ENCODE measurements at regions not wholly inside any gene's neighbourhood (a gene's known extent, or its start where the extent isn't known, plus 50 kb on each side); places are given as distances from the start of the nearest gene placed in this dataset.
"Not testable (repeated sequence)": the region's sequence is repeated elsewhere in the genome, so short reads cannot be mapped to it uniquely, and the experiment has no call there.

DNA sequence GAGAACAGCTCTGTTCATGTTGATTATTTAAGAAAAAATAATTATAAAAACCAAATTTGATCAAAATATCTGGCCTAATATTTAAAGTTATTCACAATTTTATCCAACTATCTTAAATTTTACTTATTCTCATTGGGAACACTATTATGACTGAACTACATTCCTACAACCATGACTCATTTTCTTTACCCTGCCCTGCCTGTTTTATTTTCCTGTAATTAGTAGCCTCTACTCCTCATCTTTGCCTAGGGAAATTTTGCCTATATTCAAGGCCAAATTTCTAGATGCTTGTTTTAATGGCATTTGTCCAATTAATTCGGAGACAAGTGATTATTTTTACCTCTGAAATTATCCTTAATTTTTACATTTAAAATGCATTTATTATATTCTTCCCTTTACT, 289.7 kb upstream of the TMEM229A start:
- no peak for DNase-seq

DNA sequence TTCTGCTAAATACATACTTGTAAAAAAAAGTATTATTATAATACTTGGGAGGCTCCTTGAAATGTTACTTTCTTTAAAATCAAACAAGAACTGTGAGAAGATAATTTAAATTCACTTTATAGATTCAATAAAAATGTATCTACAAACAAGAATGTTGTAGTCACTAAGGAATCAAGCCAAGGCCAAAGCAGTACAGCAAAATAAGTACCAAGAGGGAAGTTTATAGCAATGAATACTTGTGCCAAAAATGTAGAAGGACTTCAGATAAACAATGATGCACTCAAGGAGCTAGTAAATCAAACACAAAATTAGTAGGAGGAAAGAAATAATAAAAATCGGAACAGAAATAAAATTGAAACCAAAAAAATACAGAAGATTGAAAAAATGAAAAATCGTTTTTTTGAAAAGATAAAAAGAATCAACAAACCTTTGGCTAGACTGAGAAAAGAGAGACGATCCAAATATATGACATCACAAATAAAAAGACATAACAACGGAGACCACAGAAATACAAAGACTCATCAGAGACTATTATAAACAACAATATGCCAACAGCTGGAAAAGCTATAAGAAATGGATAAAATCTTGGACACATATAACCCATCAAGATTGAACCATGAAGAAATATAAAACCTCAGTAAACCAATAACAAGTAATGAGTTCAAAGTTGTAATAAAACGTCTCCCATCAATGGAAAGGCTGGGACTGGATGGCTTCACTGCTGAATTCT, 286.0 kb upstream of the TMEM229A start:
- no peak for DNase-seq

DNA sequence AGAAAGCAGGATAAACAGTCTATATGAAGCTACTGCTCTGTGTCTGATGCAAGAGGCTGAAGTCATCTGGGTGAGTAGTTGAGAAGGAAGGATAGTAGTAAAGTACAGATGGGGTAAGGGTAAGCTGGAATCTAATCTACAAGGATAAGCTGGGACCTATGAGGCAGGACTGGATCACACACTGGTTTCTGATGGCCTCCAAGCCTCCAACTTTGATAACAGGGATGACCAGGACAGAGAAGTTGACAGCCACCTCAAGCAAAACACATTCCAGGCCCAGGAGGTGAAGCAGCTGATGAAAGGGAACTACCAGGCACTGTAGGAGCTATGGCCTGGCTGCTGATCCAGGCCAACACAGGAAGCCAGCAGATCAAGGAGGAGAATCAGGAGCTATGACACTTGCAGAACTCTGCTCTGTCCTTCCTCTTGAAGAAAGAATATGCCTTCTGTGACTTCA, 278.1 kb upstream of the TMEM229A start:
- DNase-seq, result peak; percentile 18

DNA sequence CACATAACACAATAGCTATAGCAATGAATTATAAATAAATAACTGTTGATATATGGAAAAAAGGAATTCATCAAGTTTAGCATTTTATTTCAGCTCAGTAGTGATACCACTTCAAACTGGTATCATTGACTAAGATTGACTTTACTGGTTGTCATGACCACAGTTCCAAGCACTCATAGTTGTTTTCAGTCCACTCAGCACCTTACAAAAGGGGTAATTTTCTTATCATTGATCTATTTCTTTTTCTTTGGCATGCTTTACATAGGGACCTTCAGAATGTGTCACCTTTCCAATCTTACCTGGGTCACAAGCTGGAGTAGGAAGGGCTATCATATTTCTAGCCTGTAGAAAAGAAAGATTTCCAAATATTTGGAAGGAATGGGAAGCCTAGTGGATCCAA, 275.5 kb upstream of the TMEM229A start:
- no peak for DNase-seq

DNA sequence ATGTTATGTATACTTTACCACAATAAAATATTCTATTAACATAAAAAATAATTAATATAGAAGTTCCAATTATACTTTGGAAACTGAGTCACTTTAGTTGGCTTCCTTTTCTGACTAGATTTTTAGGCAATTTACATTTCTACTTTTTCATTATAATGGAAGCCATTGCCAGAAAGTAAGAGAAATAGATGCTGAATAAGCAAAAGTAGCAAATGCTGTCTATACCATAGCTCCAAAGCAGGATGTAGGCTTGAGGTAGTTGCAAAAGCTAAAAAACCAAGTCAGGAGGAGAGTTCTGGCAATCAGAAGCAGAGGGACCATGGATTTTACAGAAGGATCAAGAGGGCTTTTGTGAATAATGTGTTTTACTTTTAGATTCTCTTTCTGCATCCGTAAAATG, 262.4 kb upstream of the TMEM229A start:
- DNase-seq, result no peak

DNA sequence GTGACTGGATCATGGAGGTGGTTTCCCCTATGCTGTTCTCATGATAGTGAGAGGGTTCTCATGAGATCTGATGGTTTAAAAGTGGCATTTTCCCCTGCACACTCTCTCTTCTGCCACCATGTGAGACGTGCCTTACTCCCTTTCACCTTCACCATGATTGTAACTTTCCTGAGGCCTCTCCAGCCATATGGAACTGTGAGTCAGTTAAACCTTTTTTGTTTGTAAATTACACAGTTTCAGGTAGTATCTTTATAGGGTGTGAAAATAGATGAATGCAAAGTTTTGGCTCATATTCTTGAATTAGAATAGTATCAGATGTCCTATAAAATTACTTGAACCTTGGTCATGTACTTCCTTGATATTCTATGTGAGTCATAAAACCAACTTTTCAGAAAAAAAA, 252.1 kb upstream of the TMEM229A start:
- DNase-seq, result no peak

DNA sequence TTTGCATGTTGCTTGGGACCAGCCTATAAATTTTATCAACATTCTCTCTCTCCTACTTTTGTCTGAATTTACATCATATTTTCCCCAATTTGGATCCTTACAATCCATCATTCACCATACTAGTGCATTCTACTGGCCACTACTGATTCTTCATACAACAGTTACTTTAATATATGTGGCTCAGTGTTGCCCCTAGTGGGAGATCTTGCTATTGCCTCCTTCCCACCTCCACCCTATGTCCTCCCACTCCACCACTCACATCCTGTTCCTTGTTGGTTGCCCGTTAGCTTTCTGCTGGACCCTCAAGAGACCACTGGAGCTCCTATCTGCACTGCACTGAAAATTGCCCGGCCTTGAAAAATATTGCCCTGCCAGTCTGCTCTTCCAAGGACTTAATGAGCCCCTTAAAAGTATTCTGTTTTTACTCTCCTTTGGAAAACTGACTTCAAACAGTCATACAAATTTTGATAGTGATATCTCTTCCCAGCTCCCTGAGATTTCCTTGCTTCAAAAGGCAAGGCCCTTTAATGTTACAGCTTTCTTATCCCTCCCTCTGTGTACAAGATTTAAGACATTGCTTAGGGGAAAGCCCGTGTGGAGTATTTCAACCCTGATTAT, 243.2 kb upstream of the TMEM229A start:
- peak; percentile 81 for DNase-seq

DNA sequence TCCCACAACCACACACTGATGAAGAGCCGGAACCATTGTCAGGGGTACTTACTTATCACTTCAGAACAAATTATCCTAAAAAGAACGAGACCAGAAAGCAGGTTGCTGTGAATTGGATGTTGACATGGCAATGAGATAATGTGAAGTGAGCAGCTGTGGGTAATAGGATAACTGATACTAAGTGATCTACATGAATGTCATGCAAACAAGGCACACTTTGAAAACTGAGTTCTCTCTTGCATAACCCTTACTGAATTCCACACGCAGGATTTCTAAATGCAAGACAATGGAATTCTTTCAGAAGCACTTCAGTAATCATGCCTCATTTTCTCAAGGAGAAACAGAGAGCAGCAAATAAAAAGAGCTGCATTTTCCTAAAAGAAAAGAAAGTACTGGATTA, 242.5 kb upstream of the TMEM229A start:
- peak; percentile 62 for DNase-seq

DNA sequence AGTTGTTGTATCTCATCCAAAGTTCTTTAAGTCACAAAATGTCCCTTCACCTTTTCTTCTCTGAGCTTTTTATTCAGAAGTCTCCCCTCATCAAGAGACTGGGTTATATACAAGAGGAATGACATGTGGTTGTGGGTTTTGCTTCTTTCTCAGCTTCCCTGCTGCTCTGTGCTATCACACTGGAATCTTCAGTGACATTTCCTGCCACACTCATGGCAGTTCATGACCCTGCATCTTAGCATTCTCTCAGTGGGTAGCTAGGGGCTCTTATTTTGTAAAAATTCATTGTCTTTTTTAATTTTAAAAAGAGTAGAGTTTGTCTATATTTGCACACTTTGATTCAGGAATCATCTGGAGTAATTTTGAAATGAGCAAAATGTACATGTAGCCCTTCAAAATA, 236.9 kb upstream of the TMEM229A start:
- DNase-seq, result no peak

DNA sequence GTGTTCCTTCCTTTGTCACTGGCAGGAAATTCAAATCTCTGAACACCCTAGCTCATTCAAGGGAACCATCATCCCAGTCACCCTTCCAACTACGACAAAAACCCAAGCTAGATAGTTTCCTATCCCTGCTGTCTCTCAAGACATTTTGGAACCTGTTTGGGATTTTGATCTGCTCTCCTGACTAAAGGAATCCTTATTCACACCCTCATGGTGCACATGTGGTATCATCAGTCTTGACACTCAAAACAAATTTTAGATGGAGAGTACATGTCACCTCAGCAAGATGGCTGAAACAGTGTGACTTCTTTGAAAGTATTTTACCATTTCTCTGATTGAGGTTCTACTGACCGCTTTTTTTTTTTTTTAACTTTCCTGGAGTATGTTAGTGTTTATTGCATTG, 234.3 kb upstream of the TMEM229A start:
- no peak for DNase-seq

DNA sequence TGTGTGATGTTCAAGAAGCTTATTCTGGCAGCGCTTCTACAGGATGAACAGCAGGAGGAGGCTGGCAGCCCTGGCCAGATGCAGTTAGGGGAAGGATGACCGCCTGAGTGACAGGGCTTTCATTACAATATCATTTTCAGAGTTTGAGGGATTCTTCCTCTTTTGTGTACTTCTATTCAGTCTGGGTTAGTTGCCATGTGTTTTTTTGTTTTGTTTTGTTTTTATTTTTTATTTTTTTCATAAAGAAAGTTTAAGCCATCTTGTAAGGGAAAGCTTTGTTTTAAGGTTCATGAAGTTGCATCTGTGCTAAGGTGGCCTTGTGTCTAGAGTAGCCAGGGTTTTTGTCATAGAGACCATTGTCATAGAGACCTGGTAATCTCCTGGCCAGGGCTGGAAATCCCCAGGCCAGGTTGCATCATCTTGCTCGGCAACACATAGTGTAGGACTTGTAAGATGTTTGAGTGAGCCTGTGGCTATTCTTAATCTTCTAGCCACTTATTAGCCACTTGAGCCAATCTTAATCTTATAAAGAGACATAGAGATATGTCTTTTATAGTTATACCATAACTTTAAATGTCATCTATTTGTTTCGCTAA, 230.5 kb upstream of the TMEM229A start:
- peak; percentile 80 for DNase-seq

DNA sequence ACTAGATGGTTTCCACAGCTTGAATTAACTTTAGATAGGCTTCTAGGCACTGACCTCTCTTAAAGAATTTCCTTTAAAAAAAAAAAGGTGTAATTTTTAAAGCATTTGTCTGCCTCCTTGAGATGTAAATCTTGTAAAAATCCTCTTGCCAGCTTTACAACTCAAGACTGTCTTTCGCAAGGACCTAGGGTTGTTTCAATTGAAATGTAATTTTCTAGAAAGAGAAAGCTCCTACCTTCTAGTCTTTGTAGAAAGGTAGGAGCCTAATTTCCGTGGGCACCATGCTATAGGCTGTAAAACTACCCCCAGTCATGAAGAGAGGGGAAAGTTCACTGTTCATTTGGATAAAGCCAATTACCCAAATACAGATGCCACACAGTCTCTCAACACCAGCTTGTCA, 228.8 kb upstream of the TMEM229A start:
- DNase-seq, result peak; percentile 46

DNA sequence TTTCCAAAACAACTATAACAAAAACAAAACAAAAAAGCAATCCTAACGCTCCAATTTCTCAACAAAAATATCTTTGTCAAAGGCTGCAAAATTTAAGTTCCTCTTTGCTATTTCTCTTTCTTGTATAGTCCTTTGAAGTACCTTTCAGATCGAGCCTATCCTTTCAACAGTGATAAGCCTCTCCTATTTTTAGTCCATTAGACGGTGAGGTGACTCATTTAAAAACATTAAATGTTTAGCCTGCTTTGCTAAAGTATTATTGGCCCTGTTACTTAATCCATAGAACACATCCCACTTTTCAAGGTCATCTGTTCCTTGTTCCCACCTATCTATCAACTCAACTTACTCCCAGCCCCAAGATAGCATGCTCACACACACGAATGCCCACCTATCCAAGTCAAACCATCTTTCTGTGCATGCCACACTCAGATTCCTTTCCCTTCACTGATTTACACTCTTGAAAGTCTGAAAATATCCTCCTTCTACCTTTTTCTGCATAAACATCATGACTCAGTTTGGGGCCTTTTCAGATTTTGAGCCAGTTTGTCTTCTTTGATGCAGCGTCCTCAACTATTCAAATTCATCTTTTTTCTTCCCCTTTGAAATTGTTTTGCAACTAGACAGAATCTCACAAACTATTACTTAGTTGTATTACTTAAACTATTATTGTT, 224.9 kb upstream of the TMEM229A start:
- peak; percentile 10 for DNase-seq

DNA sequence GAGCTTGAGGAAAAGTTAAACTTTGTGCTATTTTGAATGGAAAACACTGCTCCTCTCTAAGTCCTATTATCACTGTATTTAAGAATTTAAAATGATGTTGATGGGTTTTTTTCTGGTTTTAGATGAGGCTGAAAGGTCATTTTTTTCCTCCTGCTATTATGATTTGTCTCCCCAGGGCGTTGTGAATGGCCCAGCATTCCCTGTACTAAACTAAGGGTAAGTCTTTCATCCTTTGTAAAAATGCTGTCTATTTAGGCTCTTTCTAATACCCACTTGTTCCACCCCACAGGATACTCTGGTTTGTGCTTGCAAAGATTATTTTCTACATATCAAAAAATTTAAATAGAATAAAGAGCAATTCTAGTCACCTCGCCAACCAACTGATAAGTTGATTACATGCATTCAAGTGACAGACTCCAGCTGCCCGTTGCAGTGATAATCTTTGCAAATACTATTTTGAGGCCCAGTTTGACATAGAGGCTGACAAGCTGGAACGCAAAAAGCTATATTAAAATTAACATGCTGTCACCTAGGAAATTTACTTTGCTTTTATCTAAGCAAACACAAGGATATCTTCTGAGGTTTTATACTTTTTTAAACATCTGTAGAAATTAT, 222.3 kb upstream of the TMEM229A start:
- DNase-seq, result peak; percentile 27

DNA sequence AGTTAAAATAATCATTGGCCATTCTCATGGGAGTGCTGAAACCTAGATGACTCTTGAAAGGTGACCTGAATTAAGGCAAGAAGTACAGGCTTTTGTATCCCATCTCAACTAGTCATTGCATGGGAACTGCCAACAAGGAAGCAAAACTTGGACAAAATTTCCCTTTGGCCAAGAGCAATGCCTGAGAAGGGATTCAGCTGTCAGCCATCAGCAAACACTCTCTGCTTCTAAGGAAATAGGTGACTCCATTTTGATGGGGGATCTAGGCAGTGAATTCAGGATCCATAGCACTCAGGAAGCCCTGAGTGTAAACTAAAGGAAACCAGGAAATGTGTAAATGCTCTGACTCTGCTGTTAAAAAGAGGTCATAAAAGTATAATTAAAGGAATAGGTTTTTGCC, 221.5 kb upstream of the TMEM229A start:
- DNase-seq, result no peak

DNA sequence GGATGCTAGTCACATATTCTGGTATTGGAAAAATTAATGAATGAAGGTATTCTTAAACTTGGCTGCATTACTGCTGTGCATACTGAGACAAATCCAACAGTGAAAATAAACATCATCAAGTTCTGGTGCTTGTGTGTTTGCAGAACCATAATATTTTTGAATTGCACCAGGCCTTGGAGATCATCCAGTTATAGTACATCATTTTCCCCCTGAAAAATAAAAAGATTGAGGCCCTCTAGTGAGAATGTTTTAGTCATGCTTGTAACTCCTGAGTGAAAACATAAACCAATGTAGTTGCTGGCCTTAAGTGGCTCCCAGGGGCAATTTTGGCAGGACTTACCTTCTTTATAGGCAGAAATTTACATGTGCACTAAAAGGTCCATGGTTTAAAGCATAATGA, 218.8 kb upstream of the TMEM229A start:
- DNase-seq, result no peak

DNA sequence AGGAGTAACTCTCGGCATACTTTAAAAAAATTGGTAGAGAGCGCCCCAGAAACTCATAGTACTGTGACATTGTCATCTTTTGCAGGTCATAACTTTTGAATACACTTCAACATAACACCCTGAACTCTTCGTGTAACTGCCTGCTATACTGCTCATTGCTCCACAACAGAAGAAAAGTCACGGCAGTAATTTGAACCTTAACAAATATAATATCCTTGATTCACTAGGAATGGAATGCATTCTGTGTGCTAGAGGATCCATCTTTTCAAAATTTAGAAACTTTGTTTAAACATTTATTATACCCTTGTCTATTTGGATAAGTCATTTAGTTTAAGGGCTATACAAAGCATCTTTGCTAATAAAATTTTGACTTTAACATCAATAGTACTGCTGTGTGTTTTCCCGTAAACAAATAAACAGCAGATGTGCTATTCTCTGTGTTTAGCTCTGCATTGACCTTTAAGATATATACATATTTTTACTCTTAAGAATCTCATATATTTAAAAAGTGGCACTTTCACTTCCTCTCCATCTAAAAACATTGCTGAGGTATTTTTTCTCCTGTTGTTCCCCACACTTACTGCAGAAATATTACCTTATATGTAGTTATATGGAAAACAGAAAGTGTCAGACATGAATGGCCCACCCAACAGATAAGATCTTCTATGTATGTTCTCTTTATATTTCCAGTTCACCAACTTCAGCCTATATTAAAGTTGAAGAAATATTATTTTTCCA, 217.6 kb upstream of the TMEM229A start:
- no peak for DNase-seq

DNA sequence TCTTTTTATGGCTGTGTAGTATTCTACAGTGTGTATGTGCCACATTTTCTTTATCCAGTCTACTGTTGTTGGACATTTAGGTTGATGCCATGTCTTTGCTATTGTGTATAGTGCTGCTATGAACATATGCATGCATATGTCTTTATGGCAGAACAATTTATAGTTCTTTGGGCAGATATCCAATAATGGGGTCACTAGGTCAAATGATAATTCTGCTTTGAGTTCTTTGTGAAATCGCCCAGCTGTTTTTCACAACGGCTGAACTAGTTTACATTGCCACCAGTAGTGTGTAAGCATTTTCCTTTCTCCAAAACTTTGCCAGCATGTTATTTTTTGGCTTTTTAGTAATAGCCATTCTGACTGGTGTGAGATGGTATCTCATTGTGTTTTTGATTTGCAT, 214.8 kb upstream of the TMEM229A start:
- no peak for DNase-seq

DNA sequence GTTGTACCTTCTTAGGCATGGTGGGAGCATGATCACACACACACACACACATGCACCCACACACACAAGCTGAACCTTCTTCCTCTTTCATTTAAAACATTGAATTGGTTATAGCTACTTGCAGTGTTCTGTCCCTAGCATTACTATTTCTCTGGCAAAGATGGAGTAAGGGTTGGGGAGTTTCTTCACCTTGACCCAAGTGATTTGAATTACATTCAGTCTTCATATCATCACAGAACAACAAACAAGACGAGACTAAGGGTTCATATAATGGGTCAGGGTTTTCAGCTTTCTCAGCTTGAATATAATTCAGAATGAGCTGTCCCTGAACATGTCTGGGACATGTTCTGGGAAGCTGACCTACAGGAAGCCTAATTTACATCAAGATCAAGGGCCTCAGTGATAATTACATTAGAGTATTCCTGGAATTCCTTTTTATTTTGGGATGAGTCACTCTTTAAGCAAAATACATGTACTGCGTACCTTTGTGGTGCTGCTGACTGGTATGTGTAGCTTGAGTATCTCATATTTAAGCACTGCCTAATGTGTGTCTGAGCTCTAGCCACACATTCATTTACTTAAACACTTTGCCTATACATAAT, 213.5 kb upstream of the TMEM229A start:
- no peak for DNase-seq

DNA sequence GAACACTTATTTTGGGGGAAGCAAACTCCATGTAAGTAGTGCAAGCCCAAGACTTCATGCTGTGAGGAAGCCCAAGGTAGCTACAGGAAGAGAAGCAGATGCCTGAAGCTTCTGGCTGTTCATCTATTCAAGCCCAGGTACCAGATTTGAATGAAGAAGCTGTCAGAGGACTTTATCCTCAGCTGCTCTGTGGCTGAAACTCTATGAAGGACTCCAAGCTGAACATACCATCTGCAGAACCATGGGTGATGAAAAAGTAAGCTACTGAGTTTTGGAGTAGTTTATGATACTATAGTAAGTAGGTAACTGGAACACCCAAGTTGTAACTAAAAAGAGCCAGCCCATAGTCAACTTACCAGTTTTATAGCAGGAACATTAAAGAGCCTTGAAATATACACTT, 211.6 kb upstream of the TMEM229A start:
- DNase-seq, result not testable (repeated sequence)

DNA sequence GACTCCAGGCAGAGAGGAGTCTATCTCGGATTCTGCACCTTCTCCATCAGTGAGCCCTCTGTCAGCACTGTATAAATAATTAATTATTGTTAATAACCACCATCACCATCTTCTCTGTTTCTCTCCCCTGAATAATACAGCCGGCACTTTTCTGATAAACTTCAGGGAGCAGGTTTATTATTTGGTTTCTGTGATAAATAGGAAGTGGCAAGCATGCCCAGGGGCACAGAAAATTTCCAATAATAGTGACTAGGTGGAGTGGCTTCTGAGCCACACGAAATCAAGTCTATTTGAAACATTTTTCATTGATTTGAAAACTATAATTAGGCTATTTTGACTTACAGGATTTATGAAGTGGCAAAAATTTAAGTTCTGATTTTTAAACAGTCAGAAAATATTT, 186.8 kb upstream of the TMEM229A start:
- no peak for DNase-seq

DNA sequence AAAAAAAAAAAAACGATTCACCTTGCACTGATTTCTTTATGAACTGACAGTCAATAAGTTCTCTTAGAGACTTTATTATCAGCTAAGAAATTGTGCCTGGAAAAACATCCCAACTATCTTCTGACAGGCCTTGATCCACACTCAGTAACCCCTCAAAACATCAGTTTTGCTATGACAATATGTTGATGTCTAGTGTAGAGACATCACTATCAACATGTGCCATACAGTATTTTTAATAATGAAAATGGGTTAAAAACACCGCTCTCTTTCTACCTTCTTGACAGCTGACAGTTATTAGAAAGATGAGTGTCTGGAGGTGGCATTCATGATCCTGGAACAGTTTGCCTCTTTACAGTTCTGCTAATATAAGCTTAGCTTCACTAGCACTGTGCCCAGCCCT, 175.8 kb upstream of the TMEM229A start:
- no peak for DNase-seq
